D721Med (cell line): ENCODE measurements at regions not wholly inside any gene's neighbourhood (a gene's known extent, or its start where the extent isn't known, plus 50 kb on each side); places are given as distances from the start of the nearest gene placed in this dataset.

Experiments used
- DNase-seq: peaks from one replicate; pipeline ENCODE4 v3.0.0; 2011; ENCODE audit warnings: low spot score; ENCODE audit not compliant: insufficient read length
- FAIRE-seq: peaks from 2 replicates; lab custom pipeline; 2011; peaks lifted over from hg19 to GRCh38; lab: Jason Lieb, UNC
- TF ChIP-seq, protein P1 (sequence below): IDR thresholded peaks from 2 replicates; pipeline ENCODE4 v1.5.1; 2012; ENCODE audit warnings: mild to moderate bottlenecking, control low read depth; ENCODE audit not compliant: insufficient read depth; ENCODE audit errors: missing control alignments

DNA sequence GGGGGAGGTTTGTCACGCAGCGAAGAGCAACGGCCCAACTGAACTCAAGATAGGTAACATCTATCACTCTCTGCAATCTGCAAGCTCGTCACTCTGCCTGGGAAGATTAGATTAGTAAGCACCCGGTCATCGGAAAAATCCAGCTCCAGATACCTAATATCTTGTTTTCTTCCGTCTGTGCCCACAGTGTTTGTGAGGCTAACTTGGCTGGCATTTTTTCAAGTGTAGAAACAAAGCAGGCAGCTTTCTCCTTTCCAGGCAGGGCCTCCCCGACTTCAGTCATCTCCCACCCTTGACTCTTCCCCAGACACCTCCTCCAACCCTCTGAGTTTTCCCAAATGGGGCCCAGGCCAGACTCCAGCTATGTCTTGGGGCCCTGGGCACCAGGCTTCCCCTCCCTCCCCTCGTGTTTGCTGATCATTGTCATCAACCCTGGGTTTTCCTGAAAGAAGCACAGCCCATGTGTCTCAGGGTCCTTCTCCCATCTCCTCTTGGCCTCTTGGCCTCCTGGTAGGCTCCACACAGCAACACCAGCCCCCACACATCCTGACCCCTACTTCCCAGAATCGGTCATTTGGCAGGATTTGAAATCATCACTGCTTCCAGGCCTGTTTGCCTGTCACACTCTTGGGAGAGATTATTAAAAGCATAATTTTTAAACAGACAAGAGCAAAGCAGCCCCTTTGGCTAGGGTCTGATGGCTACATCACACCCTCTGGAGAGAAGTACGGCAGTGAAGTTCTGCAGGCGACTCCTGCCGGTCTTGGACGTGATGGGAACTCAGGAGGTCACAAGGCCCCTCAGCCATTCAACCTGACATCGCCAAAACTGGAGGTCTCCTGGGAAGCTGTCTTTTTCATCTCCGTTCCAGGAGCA lies 144.9 kb upstream of the ID2 start:
- DNase-seq (no peak), FAIRE-seq (no peak)
- TF ChIP-seq, protein P1, sequence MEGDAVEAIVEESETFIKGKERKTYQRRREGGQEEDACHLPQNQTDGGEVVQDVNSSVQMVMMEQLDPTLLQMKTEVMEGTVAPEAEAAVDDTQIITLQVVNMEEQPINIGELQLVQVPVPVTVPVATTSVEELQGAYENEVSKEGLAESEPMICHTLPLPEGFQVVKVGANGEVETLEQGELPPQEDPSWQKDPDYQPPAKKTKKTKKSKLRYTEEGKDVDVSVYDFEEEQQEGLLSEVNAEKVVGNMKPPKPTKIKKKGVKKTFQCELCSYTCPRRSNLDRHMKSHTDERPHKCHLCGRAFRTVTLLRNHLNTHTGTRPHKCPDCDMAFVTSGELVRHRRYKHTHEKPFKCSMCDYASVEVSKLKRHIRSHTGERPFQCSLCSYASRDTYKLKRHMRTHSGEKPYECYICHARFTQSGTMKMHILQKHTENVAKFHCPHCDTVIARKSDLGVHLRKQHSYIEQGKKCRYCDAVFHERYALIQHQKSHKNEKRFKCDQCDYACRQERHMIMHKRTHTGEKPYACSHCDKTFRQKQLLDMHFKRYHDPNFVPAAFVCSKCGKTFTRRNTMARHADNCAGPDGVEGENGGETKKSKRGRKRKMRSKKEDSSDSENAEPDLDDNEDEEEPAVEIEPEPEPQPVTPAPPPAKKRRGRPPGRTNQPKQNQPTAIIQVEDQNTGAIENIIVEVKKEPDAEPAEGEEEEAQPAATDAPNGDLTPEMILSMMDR: no peak

DNA sequence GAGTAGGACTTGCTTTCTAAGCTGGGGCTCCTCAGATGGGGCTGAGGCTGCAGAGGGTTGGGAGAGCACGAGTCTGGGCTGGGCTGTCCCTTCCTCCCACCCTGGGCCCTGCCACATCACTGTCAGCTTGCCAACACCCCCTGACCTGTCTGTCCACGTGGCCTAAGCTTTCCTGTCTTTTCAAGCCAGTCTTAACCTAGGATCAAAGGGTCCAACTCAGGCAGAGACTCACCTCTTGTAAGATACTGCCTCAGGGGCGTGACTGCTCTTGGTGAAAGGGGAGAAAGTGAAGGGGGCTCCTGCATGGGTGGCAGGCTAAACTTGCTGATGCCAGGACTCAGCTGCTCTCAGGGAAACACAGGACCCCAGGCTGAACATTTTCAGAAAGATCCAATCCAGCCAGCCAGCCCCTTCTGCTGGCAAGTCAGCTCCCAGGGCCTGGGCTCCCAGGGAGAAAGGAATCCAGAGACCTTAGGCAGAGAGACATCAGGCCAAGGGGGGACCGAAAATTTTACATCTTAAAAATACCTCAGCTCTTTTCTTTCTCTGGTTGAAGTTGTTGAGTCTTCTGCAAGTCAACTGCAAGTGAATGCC lies 144.2 kb upstream of the ID2 start:
- FAIRE-seq (no peak), DNase-seq (no peak)
- TF ChIP-seq, protein P1: no peak

DNA sequence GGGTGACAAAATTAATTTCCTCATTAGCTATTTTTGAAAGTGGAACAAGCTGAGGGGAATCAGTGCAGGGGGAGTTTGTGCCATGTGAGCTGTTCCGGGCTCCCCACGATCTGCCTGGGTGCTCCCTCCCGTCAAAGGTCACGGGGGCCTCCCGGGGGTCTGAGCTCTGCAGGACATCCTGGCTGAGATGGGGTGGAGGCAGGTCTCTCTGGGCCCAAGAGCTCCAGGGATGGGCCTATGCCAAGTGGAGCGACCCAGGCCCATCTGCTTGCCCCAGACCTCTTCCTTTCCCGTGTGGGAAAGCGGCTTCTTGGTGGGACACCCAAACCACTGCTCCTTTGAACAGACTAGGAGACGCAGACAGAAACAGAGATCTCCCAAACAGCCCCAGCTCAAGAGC lies 143.3 kb upstream of the ID2 start:
- FAIRE-seq (no peak), DNase-seq (no peak)
- TF ChIP-seq, protein P1: no peak

DNA sequence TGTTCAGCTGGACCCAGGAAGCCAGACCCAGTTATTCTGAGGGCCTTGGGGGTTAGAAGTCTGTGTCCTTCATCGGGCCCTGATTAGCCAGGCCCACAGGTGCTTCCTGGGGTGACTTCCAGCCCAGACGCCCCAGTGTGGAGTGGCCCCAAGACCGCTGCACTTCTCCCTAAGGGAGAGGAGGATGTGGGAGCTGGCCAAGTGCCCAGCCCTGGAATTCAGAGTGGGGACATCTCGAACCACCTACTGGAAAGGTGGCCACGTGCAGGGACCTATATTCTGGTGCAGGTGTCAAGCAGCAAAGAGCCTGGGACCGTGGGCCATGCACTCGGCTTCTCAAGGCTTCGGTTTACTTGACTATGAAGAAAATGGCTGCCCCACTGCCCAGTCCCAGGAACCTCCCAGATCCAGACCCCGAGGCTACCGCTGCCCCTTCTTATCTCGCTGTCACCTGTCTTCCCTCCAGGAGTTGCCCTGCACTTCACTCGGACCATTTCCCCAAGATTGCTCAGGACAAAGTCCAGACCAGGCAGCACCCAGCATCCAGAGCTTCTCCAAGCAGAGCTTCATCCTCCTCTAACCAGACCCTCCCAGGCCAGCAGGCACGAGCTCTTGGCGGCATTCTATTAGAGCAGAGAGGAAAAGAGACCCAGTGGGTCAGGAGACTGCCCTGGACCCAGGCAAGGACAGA lies 142.8 kb upstream of the ID2 start:
- DNase-seq: no peak
- FAIRE-seq: no peak
- TF ChIP-seq, protein P1: no peak

DNA sequence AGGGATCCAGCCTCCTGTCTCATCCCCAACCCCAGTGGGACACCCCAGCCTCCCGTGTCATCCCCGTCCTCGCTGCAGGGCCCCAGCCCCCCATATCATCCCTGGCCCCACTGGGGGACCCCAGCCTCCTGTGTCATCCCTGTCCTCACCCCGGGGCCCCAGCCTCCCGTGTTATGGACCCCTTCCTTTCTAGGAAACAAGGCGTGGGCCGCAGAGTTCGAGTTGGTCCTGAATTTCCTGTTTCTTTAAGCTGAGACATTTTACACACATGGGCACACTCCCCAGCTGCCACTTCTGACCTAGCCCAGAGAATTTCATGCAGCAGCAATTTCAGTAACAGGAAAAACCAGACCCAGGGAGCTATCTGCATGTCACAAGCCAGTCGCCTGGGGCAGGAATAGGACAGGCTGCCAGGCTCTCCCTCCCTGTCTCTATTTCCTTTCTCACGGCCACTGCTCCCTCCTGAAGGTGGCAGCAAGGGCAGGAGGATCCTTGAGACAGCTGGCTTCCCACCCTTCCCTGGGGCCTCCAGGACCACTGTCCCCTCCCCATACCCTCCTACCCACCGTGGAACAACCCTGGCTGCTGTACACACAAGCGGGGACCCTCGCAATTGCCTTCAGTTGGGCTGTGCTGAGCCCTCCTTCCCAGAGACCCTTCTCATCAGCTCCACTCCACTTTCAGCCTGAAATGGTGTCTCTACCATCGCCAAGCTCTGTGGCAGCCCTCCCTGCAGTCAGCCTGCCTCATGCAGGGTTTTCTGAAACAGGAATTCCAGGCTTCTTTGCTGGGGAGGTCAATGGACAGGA lies 141.9 kb upstream of the ID2 start:
- no peak for FAIRE-seq
- no peak for DNase-seq
- TF ChIP-seq, protein P1: no peak

DNA sequence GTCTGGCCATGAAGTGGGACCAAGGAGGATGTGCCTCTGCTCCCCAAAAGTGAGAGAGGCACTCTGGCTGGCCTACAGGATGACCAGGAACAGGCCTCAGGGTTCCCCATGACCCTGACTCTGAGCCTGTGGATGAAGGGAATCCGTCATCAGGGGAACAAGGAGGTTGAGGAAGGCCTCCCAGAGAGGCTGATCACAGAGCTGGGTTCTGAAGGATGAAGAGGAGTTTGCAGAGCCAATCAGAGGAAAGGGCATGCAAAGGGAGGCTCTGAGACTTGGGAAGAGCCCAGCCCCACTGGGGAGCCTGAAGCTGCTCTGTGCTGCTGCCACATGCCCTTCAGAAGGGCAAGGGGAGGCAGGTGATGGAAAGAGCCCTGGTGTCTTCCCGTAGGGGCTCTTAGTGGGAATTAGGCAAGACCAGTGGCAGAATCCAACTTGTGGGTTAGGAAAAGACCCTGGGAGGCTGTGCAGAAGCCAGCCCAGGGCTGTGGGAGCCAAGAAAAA lies 141.3 kb upstream of the ID2 start:
- TF ChIP-seq, protein P1: no peak
- DNase-seq (no peak), FAIRE-seq (no peak)
